Stimulated activated CD4-positive, alpha-beta T cell treated with anti-CD3 and anti-CD28 coated beads, Interleukin-4, amount 100 ng/mL, for 1 hour (primary cell): ENCODE measurements at regions not wholly inside any gene's neighbourhood (a gene's known extent, or its start where the extent isn't known, plus 50 kb on each side); places are given as distances from the start of the nearest gene placed in this dataset.
"Not testable (repeated sequence)": the region's sequence is repeated elsewhere in the genome, so short reads cannot be mapped to it uniquely, and the experiment has no call there.

ENCODE experiments used
- DNase-seq: peaks from one replicate; pipeline ENCODE4 v3.0.0-alpha.2; 2020

- no peak for DNase-seq
Measured at GRCh38 chr11:82043316-82043715, 690.3 kb downstream of the FAM181B start.

GRCh38 chr11:82041764-82042163 is 691.9 kb downstream of the FAM181B start:
- no peak for DNase-seq

- no peak for DNase-seq
Measured at GRCh38 chr11:82038154-82038553, 695.5 kb downstream of the FAM181B start.

GRCh38 chr11:82034527-82034926 is 699.1 kb downstream of the FAM181B start:
- no peak for DNase-seq

- not testable (repeated sequence) for DNase-seq
Measured at GRCh38 chr11:82027335-82027734, 706.3 kb downstream of the FAM181B start.

GRCh38 chr11:82024760-82025159 is 708.9 kb downstream of the FAM181B start:
- no peak for DNase-seq

- DNase-seq, result no peak
Measured at GRCh38 chr11:82012276-82012675, 721.4 kb downstream of the FAM181B start.

- DNase-seq, result no peak
Measured at GRCh38 chr11:82009133-82009532, 724.5 kb downstream of the FAM181B start.

- DNase-seq, result no peak
Measured at GRCh38 chr11:82007521-82007920, 726.1 kb downstream of the FAM181B start.

- DNase-seq, result no peak
Measured at GRCh38 chr11:82004537-82005213, 729.0 kb downstream of the FAM181B start.

- DNase-seq, result no peak
Measured at GRCh38 chr11:82003671-82004515, 729.8 kb downstream of the FAM181B start.

GRCh38 chr11:82003024-82003423 is 730.6 kb downstream of the FAM181B start:
- DNase-seq, result no peak

- no peak for DNase-seq
Measured at GRCh38 chr11:81995889-81996288, 737.8 kb downstream of the FAM181B start.

GRCh38 chr11:81993755-81994154 is 739.9 kb downstream of the FAM181B start:
- no peak for DNase-seq

GRCh38 chr11:81990659-81991443 is 742.8 kb downstream of the FAM181B start:
- DNase-seq, result no peak

- no peak for DNase-seq
Measured at GRCh38 chr11:81989093-81989492, 744.6 kb downstream of the FAM181B start.

- no peak for DNase-seq
Measured at GRCh38 chr11:81987829-81988472, 745.7 kb downstream of the FAM181B start.

- no peak for DNase-seq
Measured at GRCh38 chr11:81986556-81987161, 747.0 kb downstream of the FAM181B start.

GRCh38 chr11:81979448-81979847 is 754.2 kb downstream of the FAM181B start:
- no peak for DNase-seq

GRCh38 chr11:81975261-81975900 is 758.3 kb downstream of the FAM181B start:
- DNase-seq, result no peak

- DNase-seq, result no peak
Measured at GRCh38 chr11:81970886-81971285, 762.8 kb downstream of the FAM181B start.

- DNase-seq, result no peak
Measured at GRCh38 chr11:81967242-81967641, 766.4 kb downstream of the FAM181B start.
